HepG2 (cell line): ENCODE measurements at regions not wholly inside any gene's neighbourhood (a gene's known extent, or its start where the extent isn't known, plus 50 kb on each side); places are given as distances from the start of the nearest gene placed in this dataset.

Experiments used
- ATAC-seq: fragments of 200-7000 bp; cut with Tn5 transposase; 3 replicates; pipeline ENCODE4 v1.9.1; 2020; ENCODE audit warnings: mild to moderate bottlenecking, moderate library complexity
- BruUV-seq: library from RNA; stranded (reverse); fragments of 400-500 nt; replicated peaks from 2 replicates; lab custom pipeline; 2021; lab: Mats Ljungman, UMichigan
- CTCF ChIA-PET: fragments of 300-600 bp; formaldehyde crosslinking; extraction: SDS; loops from one replicate; lab custom pipeline; 2021; ENCODE audit warnings: low total read pairs, inconsistent platforms, low intra/inter-chr PET ratio; lab: Yijun Ruan, JAX
- POLR2A ChIA-PET: fragments of 350-600 bp; sonication (Branson Sonifier 250); formaldehyde crosslinking; loops from one replicate; lab custom pipeline; 2020; ENCODE audit warnings: antibody characterized with exemption, inconsistent platforms; lab: Yijun Ruan, JAX
- DNase-seq: peaks from one replicate; pipeline ENCODE4 v3.0.0-alpha.2; 2015; ENCODE audit warnings: low spot score
- FAIRE-seq: peaks from 3 replicates; lab custom pipeline; 2011; peaks lifted over from hg19 to GRCh38; lab: Jason Lieb, UNC
- H2AFZ ChIP-seq: one replicate; pipeline ENCODE4 v1.6.1; 2011; ENCODE audit warnings: low read length, inconsistent platforms
- H3K27ac ChIP-seq: fragments of 300-600 bp; 3 replicates; pipeline ENCODE4 v1.8.0; 2011; ENCODE audit warnings: mixed run types, mild to moderate bottlenecking, mixed read lengths, low read length, inconsistent platforms; ENCODE audit not compliant: insufficient read depth; ENCODE audit errors: extremely low read length
- H3K27me3 ChIP-seq, 2 experiments: fragments of 200-600 bp in 1 of 2; 2 replicates in 1 of 2; 3 replicates in 1 of 2; pipeline versions ENCODE4 v1.6.0 to v1.8.0; 2011; ENCODE audit warnings: low read length in 2 of 2, mild to moderate bottlenecking in 2 of 2, moderate library complexity in 2 of 2, inconsistent platforms in 1 of 2; ENCODE audit not compliant: insufficient read depth in 2 of 2, control insufficient read depth in 1 of 2
- H3K36me3 ChIP-seq, 2 experiments: fragments of 200-600 bp in 1 of 2; replicated peaks in 1 of 2; 2 replicates in 1 of 2; 3 replicates in 1 of 2; pipeline versions ENCODE4 v1.5.1 to v1.8.0; 2011; ENCODE audit warnings: low read length in 2 of 2, inconsistent platforms in 1 of 2; ENCODE audit not compliant: insufficient read depth in 2 of 2, control insufficient read depth in 1 of 2
- H3K4me1 ChIP-seq: 2 replicates; pipeline ENCODE4 v1.5.1; 2012; ENCODE audit warnings: low read length, inconsistent platforms; ENCODE audit not compliant: insufficient read depth
- H3K4me2 ChIP-seq: 2 replicates; pipeline ENCODE4 v1.6.0; 2011; ENCODE audit warnings: low read depth, low read length, inconsistent platforms
- H3K4me3 ChIP-seq, 3 experiments: fragments of 200-600 bp in 1 of 3; sonication (generic), shearing (Covaris generic) in 1 of 3; replicated peaks in 1 of 3; 2 replicates each; pipeline ENCODE4 v1.5.1; 2011 to 2016; ENCODE audit warnings: low read length in 3 of 3, inconsistent platforms in 2 of 3, low read depth in 2 of 3, mild to moderate bottlenecking in 2 of 3, control low read depth in 1 of 3, mixed read lengths in 1 of 3; ENCODE audit not compliant: insufficient read depth in 1 of 3
- H3K79me2 ChIP-seq: one replicate; pipeline ENCODE4 v1.6.1; 2011; ENCODE audit warnings: low read length, inconsistent platforms; ENCODE audit not compliant: insufficient read depth
- H3K9ac ChIP-seq: 2 replicates; pipeline ENCODE4 v1.6.0; 2011; ENCODE audit warnings: mild to moderate bottlenecking, low read depth, low read length, inconsistent platforms; ENCODE audit not compliant: insufficient read depth
- H3K9me3 ChIP-seq: 2 replicates; pipeline ENCODE4 v1.5.1; 2012; ENCODE audit warnings: mild to moderate bottlenecking, low read length
- H4K20me1 ChIP-seq: 2 replicates; pipeline ENCODE4 v1.6.0; 2011; ENCODE audit warnings: inconsistent platforms, mild to moderate bottlenecking, low read length, moderate library complexity; ENCODE audit not compliant: insufficient read depth
- CREB1 ChIP-seq, 2 experiments: fragments of 450-650 bp in 1 of 2; IDR thresholded peaks; 2 replicates each; pipeline ENCODE4 v1.6.1; 2016 to 2017; ENCODE audit warnings: control low read depth in 1 of 2, mild to moderate bottlenecking in 1 of 2, missing compliant biosample characterization in 1 of 2, missing genetic modification characterization in 1 of 2
- FOSL2 ChIP-seq: sonication (generic); formaldehyde crosslinking; IDR thresholded peaks from 2 replicates; pipeline ENCODE4 v1.4.0; 2020; ENCODE audit warnings: missing genetic modification reagents
- GABPB1 ChIP-seq: IDR thresholded peaks from 2 replicates; pipeline ENCODE4 v1.6.1; 2016; ENCODE audit warnings: mild to moderate bottlenecking, missing genetic modification reagents, moderate library complexity, missing compliant biosample characterization
- KDM3A ChIP-seq: IDR thresholded peaks from 2 replicates; pipeline ENCODE4 v1.6.1; 2018; ENCODE audit warnings: low read depth, missing compliant biosample characterization
- KLF9 ChIP-seq: IDR thresholded peaks from 2 replicates; pipeline ENCODE4 v1.6.1; 2016; ENCODE audit warnings: low read depth
- SALL1 ChIP-seq: sonication (generic); formaldehyde crosslinking; IDR thresholded peaks from 2 replicates; pipeline ENCODE4 v1.8.0; 2022; ENCODE audit warnings: mild to moderate bottlenecking, missing genetic modification reagents
- SRSF4 ChIP-seq: fragments of 200-400 bp; formaldehyde crosslinking; IDR thresholded peaks from one replicate; pipeline ENCODE4 v1.6.1; 2018; ENCODE audit warnings: mild to moderate bottlenecking, low read depth, low read length, moderate library complexity; ENCODE audit not compliant: poor library complexity, severe bottlenecking
- ZMYM2 ChIP-seq: sonication (generic); formaldehyde crosslinking; IDR thresholded peaks from 2 replicates; pipeline ENCODE4 v1.8.0; 2022; ENCODE audit warnings: mild to moderate bottlenecking, missing genetic modification reagents
- ZNF546 ChIP-seq: sonication (generic); formaldehyde crosslinking; conservative IDR thresholded peaks from 2 replicates; pipeline ENCODE4 v1.8.1; 2023; ENCODE audit warnings: mild to moderate bottlenecking, missing genetic modification reagents
- WGBS: methylation state at CpG from one replicate; pipeline ENCODE4 v1.1.6; 2017; ENCODE audit warnings: low lambda C conversion rate; 5-methylcytosine and 5-hydroxymethylcytosine counted together
- in situ Hi-C: cut with HindIII; loops from 2 replicates; pipeline ENCODE4 v1.10.0; 2017; ENCODE audit warnings: low pct_unique_long_range_greater_than_20kb; ENCODE audit not compliant: extremely low pct_ligation_motif_present
- intact Hi-C: fragments of 100-400 bp; cut with micrococcal nuclease; formaldehyde crosslinking; loops from one replicate; pipeline ENCODE4 v1.10.0; 2022; ENCODE audit not compliant: unreplicated experiment
- TF ChIP-seq, protein P1 (sequence below): sonication (generic); formaldehyde crosslinking; IDR thresholded peaks from 2 replicates; pipeline ENCODE4 v1.4.0; 2020; ENCODE audit warnings: missing genetic modification reagents, borderline replicate concordance
- TF ChIP-seq, protein P2 (sequence below): sonication (generic); formaldehyde crosslinking; IDR thresholded peaks from 2 replicates; pipeline ENCODE4 v1.5.1; 2020; ENCODE audit warnings: mild to moderate bottlenecking, missing genetic modification reagents, moderate library complexity

DNA sequence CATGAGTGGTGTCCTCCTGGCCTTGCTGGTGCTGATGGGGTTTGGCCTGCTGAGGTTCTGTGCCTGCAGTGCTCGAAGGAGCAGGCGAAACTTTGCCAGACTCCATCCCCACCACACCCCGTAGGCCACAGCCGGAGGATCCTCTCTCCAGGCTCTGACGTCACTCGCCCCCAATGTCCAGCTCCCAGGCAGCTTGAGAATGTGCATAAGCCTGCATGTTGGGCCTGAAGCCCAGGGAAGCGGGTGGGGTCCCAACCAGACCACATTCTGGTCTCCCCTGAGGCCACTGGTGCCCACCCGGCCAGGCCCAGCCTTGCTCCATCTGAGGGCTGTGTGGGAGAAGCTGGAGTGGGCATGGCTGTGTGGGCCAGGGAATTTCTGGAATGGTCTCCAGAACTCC is 109.8 kb downstream of the ASB7 start:
- no peaks in the 10 kb centered on the region for H3K9me3 ChIP-seq
- no peak for ATAC-seq
- no peak overlapping the region for H3K9ac ChIP-seq
- no peaks in the 10 kb centered on the region for H3K79me2 ChIP-seq
- ChIA-PET POLR2A (no interaction called here), CTCF (no interaction called here)
- no peak for DNase-seq
- intact Hi-C loops (no loop called here), in situ Hi-C loops (no loop called here)
- no TSS peak for BruUV-seq
- no peak overlapping the region for H2AFZ ChIP-seq
- no peaks in the 10 kb centered on the region for H3K36me3 ChIP-seq
- WGBS: 58% methylated on average over 5 of the region's 8 CpGs
- no peak overlapping the region for H3K4me2 ChIP-seq
- no peak overlapping the region for H3K4me3 ChIP-seq
- H3K4me1 ChIP-seq: peaks cover 42% of the 10 kb centered on the region
- peaks cover 24% of the 10 kb centered on the region for H4K20me1 ChIP-seq
- TF ChIP-seq CREB1 (IDR thresholded peaks at IDR 0.05) (peak; percentile 87), CREB1 (CRISPR knock-in tag; IDR thresholded peaks at IDR 0.05) (no peak), ZMYM2 (CRISPR knock-in tag) (no peak), SALL1 (CRISPR knock-in tag) (no peak)
- H3K27me3 ChIP-seq: peaks cover 0 to 53% of the 10 kb centered on the region in 2 experiments; a peak in 4 of 5 replicates
- no peak for FAIRE-seq
- no peak overlapping the region for H3K27ac ChIP-seq

DNA sequence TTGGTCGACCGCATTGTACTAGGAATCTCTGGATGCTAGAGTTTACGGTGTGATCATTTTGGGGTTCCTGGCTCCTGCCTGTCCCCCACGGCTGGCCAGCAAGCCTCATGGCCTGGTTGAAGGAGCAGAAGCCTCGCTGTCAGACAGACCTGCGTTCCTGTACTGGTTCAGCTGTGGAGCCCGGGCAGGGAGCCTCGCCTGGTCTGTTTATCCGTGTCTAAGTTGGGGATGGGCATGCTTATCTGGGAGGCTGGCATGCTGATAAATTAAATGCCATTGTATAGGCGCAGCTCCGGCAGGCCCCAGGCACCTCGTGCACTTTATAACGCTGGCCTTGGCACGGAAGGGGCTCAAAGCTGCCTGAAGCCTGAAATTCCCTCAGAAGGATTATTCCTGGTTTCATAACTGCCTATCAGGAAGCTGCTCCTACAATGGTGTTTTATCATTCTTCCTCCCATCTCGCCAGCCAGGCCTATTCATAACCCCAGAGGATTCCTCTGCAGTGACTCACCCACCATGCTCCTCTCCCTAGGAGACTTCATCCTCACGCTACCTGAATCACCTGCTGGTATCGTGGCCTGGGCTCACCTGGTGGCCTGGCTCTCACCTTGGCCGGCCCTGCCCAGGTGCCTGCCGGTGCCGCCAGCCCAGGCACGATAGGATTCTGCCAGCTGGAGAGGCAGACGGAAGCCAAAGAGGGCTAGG is 110.9 kb downstream of the ASB7 start:
- no peak overlapping the region for H3K9ac ChIP-seq
- BruUV-seq: no TSS peak
- ChIA-PET POLR2A (no interaction called here), CTCF (no interaction called here)
- WGBS: 32% methylated on average over 11 of the region's 22 CpGs
- peaks cover 0 to 61% of the 10 kb centered on the region in 2 experiments; a peak in 4 of 5 replicates for H3K27me3 ChIP-seq
- H3K79me2 ChIP-seq: no peaks in the 10 kb centered on the region
- no peak overlapping the region for H3K4me3 ChIP-seq
- H3K4me1 ChIP-seq: peaks cover 42% of the 10 kb centered on the region
- peaks cover 27% of the 10 kb centered on the region for H4K20me1 ChIP-seq
- FAIRE-seq (no peak), DNase-seq (peak; percentile 72), ATAC-seq (peak; percentile 4; the same call in 1 of the 3 replicates)
- H3K9me3 ChIP-seq: no peaks in the 10 kb centered on the region
- in situ Hi-C loops: no loop called here
- H3K27ac ChIP-seq: no peak overlapping the region
- H3K4me2 ChIP-seq: no peak overlapping the region
- intact Hi-C loops: no loop called here
- H2AFZ ChIP-seq: no peak overlapping the region
- H3K36me3 ChIP-seq: no peaks in the 10 kb centered on the region
- TF ChIP-seq GABPB1 (CRISPR knock-in tag) (0 out of 2 replicates have a peak, but pooled peaks have one; percentile 24), KDM3A (CRISPR knock-in tag) (no peak), KLF9 (CRISPR knock-in tag) (no peak), ZNF546 (CRISPR knock-in tag) (no peak), SRSF4 (no peak), FOSL2 (peak; percentile 97)
- TF ChIP-seq, protein P1, sequence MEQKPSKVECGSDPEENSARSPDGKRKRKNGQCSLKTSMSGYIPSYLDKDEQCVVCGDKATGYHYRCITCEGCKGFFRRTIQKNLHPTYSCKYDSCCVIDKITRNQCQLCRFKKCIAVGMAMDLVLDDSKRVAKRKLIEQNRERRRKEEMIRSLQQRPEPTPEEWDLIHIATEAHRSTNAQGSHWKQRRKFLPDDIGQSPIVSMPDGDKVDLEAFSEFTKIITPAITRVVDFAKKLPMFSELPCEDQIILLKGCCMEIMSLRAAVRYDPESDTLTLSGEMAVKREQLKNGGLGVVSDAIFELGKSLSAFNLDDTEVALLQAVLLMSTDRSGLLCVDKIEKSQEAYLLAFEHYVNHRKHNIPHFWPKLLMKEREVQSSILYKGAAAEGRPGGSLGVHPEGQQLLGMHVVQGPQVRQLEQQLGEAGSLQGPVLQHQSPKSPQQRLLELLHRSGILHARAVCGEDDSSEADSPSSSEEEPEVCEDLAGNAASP (CRISPR knock-in tag): peak; percentile 26; the same call in 1 of the 2 replicates
- TF ChIP-seq, protein P2, sequence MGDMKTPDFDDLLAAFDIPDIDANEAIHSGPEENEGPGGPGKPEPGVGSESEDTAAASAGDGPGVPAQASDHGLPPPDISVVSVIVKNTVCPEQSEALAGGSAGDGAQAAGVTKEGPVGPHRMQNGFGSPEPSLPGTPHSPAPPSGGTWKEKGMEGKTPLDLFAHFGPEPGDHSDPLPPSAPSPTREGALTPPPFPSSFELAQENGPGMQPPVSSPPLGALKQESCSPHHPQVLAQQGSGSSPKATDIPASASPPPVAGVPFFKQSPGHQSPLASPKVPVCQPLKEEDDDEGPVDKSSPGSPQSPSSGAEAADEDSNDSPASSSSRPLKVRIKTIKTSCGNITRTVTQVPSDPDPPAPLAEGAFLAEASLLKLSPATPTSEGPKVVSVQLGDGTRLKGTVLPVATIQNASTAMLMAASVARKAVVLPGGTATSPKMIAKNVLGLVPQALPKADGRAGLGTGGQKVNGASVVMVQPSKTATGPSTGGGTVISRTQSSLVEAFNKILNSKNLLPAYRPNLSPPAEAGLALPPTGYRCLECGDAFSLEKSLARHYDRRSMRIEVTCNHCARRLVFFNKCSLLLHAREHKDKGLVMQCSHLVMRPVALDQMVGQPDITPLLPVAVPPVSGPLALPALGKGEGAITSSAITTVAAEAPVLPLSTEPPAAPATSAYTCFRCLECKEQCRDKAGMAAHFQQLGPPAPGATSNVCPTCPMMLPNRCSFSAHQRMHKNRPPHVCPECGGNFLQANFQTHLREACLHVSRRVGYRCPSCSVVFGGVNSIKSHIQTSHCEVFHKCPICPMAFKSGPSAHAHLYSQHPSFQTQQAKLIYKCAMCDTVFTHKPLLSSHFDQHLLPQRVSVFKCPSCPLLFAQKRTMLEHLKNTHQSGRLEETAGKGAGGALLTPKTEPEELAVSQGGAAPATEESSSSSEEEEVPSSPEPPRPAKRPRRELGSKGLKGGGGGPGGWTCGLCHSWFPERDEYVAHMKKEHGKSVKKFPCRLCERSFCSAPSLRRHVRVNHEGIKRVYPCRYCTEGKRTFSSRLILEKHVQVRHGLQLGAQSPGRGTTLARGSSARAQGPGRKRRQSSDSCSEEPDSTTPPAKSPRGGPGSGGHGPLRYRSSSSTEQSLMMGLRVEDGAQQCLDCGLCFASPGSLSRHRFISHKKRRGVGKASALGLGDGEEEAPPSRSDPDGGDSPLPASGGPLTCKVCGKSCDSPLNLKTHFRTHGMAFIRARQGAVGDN (CRISPR knock-in tag): peak; percentile 33; the same call in 1 of the 2 replicates
